GM21576 (cell line): ENCODE measurements at regions not wholly inside any gene's neighbourhood (a gene's known extent, or its start where the extent isn't known, plus 50 kb on each side); places are given as distances from the start of the nearest gene placed in this dataset.

Experiments
- ATAC-seq: cut with Tn5 transposase; IDR thresholded peaks from one replicate; pipeline ENCODE4 v1.9.1; 2021; ENCODE audit warnings: mild to moderate bottlenecking, moderate library complexity; ENCODE audit not compliant: unreplicated experiment

GRCh38 chr15:58269455-58270414 lies 131.6 kb downstream of the AQP9 start:
- ATAC-seq: no peak

GRCh38 chr15:58271410-58271809 lies 133.2 kb downstream of the AQP9 start:
- no peak for ATAC-seq

- ATAC-seq: no peak
Observed at GRCh38 chr15:58273104-58273503, 134.9 kb downstream of the AQP9 start.

- ATAC-seq: no peak
Observed at GRCh38 chr15:58274885-58275284, 136.7 kb downstream of the AQP9 start.

- ATAC-seq: no peak
Observed at GRCh38 chr15:58275785-58276184, 137.6 kb downstream of the AQP9 start.

GRCh38 chr15:58276924-58277323 lies 138.7 kb downstream of the AQP9 start:
- no peak for ATAC-seq

- no peak for ATAC-seq
Observed at GRCh38 chr15:58277333-58277732, 139.2 kb downstream of the AQP9 start.

- ATAC-seq: no peak
Observed at GRCh38 chr15:58279106-58279505, 140.9 kb downstream of the AQP9 start.

GRCh38 chr15:58279654-58280053 lies 141.5 kb downstream of the AQP9 start:
- ATAC-seq: no peak

GRCh38 chr15:58282060-58282708 lies 144.0 kb downstream of the AQP9 start:
- no peak for ATAC-seq

GRCh38 chr15:58283302-58283701 lies 145.1 kb downstream of the AQP9 start:
- ATAC-seq: no peak

GRCh38 chr15:58284293-58284692 lies 146.1 kb downstream of the AQP9 start:
- no peak for ATAC-seq

GRCh38 chr15:58285212-58285920 lies 146.4 kb upstream of the LIPC start:
- no peak for ATAC-seq

GRCh38 chr15:58285921-58286278 lies 145.9 kb upstream of the LIPC start:
- ATAC-seq: no peak

- no peak for ATAC-seq
Observed at GRCh38 chr15:58286523-58286922, 145.3 kb upstream of the LIPC start.

- no peak for ATAC-seq
Observed at GRCh38 chr15:58287891-58288290, 143.9 kb upstream of the LIPC start.

GRCh38 chr15:58288592-58288991 lies 143.2 kb upstream of the LIPC start:
- no peak for ATAC-seq

GRCh38 chr15:58291848-58292247 lies 139.9 kb upstream of the LIPC start:
- no peak for ATAC-seq

- no peak for ATAC-seq
Observed at GRCh38 chr15:58292751-58293175, 139.0 kb upstream of the LIPC start.

- no peak for ATAC-seq
Observed at GRCh38 chr15:58293622-58294550, 137.9 kb upstream of the LIPC start.
